Liver (tissue), 8 donors: ENCODE measurements at regions not wholly inside any gene's neighbourhood (a gene's known extent, or its start where the extent isn't known, plus 50 kb on each side); places are given as distances from the start of the nearest gene placed in this dataset.

Source experiments
- DNase-seq: peaks from one replicate; pipeline ENCODE4 v3.0.0-alpha.2; 2017; ENCODE audit warnings: low spot score
- H3K27ac ChIP-seq, 2 donors: one replicate each; pipeline ENCODE4 v1.7.0; 2013; ENCODE audit warnings: inconsistent platforms in 2 of 2, low read length in 2 of 2, control low read depth in 1 of 2, low read depth in 1 of 2, mild to moderate bottlenecking in 1 of 2
- H3K27me3 ChIP-seq, 4 donors: one replicate each; pipeline versions ENCODE4 v1.6.1 to v1.7.0; 2013; ENCODE audit warnings: low read length in 3 of 4, inconsistent platforms in 1 of 4, mild to moderate bottlenecking in 1 of 4, moderate library complexity in 1 of 4; ENCODE audit not compliant: control insufficient read depth in 4 of 4, insufficient read depth in 4 of 4
- H3K36me3 ChIP-seq, 4 donors: one replicate each; pipeline versions ENCODE4 v1.6.1 to v1.7.0; 2013; ENCODE audit warnings: low read length in 3 of 4, mild to moderate bottlenecking in 3 of 4, low read depth in 1 of 4, moderate library complexity in 1 of 4; ENCODE audit not compliant: control insufficient read depth in 4 of 4, insufficient read depth in 3 of 4
- H3K4me1 ChIP-seq, 4 donors: one replicate each; pipeline versions ENCODE4 v1.6.1 to v1.7.0; 2013; ENCODE audit warnings: low read length in 3 of 4, mild to moderate bottlenecking in 3 of 4, moderate library complexity in 1 of 4; ENCODE audit not compliant: control insufficient read depth in 4 of 4, insufficient read depth in 4 of 4
- H3K4me3 ChIP-seq, 3 donors: one replicate each; pipeline versions ENCODE4 v1.6.1 to v1.7.0; 2013; ENCODE audit warnings: low read length in 3 of 3, control low read depth in 1 of 3, low read depth in 1 of 3, mild to moderate bottlenecking in 1 of 3
- H3K9ac ChIP-seq, 2 donors: one replicate each; pipeline ENCODE4 v1.7.0; 2013; ENCODE audit warnings: low read length in 2 of 2, mild to moderate bottlenecking in 2 of 2, moderate library complexity in 2 of 2, control low read depth in 1 of 2, low read depth in 1 of 2
- H3K9me3 ChIP-seq, 4 donors: one replicate each; pipeline versions ENCODE4 v1.6.1 to v1.7.0; 2013; ENCODE audit warnings: low read length in 3 of 4; ENCODE audit not compliant: control insufficient read depth in 4 of 4
- EGR1 ChIP-seq, 2 donors: IDR thresholded peaks; 2 replicates each; pipeline ENCODE4 v1.6.1; 2016 to 2018; ENCODE audit warnings: antibody characterized with exemption in 2 of 2, low read depth in 2 of 2
- FOXA1 ChIP-seq: IDR thresholded peaks from 2 replicates; pipeline ENCODE4 v1.6.1; 2016; ENCODE audit warnings: antibody characterized with exemption
- FOXA2 ChIP-seq: IDR thresholded peaks from 2 replicates; pipeline ENCODE4 v1.6.1; 2016; ENCODE audit warnings: antibody characterized with exemption
- GABPA ChIP-seq, 2 donors: IDR thresholded peaks in 1 of 2; conservative IDR thresholded peaks in 1 of 2; 2 replicates each; pipeline ENCODE4 v1.6.1; 2016; ENCODE audit warnings: antibody characterized with exemption in 2 of 2, mild to moderate bottlenecking in 1 of 2, moderate library complexity in 1 of 2
- HNF4A ChIP-seq, 2 donors: conservative IDR thresholded peaks; 2 replicates each; pipeline ENCODE4 v1.6.1; 2016; ENCODE audit warnings: antibody characterized with exemption in 2 of 2, mild to moderate bottlenecking in 2 of 2
- HNF4G ChIP-seq: IDR thresholded peaks from 2 replicates; pipeline ENCODE4 v1.6.1; 2016; ENCODE audit warnings: antibody characterized with exemption
- JUND ChIP-seq, 2 donors: IDR thresholded peaks; 2 replicates each; pipeline ENCODE4 v1.6.1; 2016; ENCODE audit warnings: antibody characterized with exemption in 2 of 2
- NR2F2 ChIP-seq: IDR thresholded peaks from 2 replicates; pipeline ENCODE4 v1.6.1; 2016; ENCODE audit warnings: antibody characterized with exemption
- RAD21 ChIP-seq, 2 donors: IDR thresholded peaks; 2 replicates each; pipeline ENCODE4 v1.6.1; 2016; ENCODE audit warnings: antibody characterized with exemption in 2 of 2, mild to moderate bottlenecking in 2 of 2
- RXRA ChIP-seq, 2 donors: IDR thresholded peaks; 2 replicates each; pipeline ENCODE4 v1.6.1; 2017 to 2018; ENCODE audit warnings: antibody characterized with exemption in 2 of 2, mild to moderate bottlenecking in 1 of 2
- SP1 ChIP-seq: IDR thresholded peaks from 2 replicates; pipeline ENCODE4 v1.6.1; 2018; ENCODE audit warnings: antibody characterized with exemption, mild to moderate bottlenecking
- TAF1 ChIP-seq: conservative IDR thresholded peaks from 2 replicates; pipeline ENCODE4 v1.6.1; 2016; ENCODE audit warnings: antibody characterized with exemption, mild to moderate bottlenecking
- YY1 ChIP-seq: IDR thresholded peaks from 2 replicates; pipeline ENCODE4 v1.6.1; 2016; ENCODE audit warnings: antibody characterized with exemption, mild to moderate bottlenecking
- whole genome bisulfite sequencing: extraction: QIAGEN DNeasy Blood & Tissue Kit; methylation state at CpG from one replicate; pipeline ENCODE4 v1.1.7; 2013; 5-methylcytosine and 5-hydroxymethylcytosine counted together
- TF ChIP-seq, protein P1 (sequence below): IDR thresholded peaks from 2 replicates; pipeline ENCODE4 v1.6.1; 2016; ENCODE audit warnings: antibody characterized with exemption
- TF ChIP-seq, protein P2 (sequence below): IDR thresholded peaks from 2 replicates; pipeline ENCODE4 v1.6.1; 2016; ENCODE audit warnings: antibody characterized with exemption
- TF ChIP-seq, protein P3 (sequence below): fragments of 150-350 bp; IDR thresholded peaks from 2 replicates; pipeline ENCODE4 v1.5.1; 2017; ENCODE audit warnings: improper control_type of control experiment, low read depth, low read length; ENCODE audit not compliant: missing input control
- TF ChIP-seq, protein P4 (sequence below): IDR thresholded peaks from 2 replicates; pipeline ENCODE4 v1.6.1; 2016; ENCODE audit warnings: antibody characterized with exemption
- TF ChIP-seq, protein P5 (sequence below): IDR thresholded peaks from 2 replicates; pipeline ENCODE4 v1.6.1; 2016; ENCODE audit warnings: antibody characterized with exemption, mild to moderate bottlenecking
- donor health status: healthy.
- donor health status: healthy.
- donor health status: healthy.
- donor health status: healthy.
- donor health status: healthy.

DNA sequence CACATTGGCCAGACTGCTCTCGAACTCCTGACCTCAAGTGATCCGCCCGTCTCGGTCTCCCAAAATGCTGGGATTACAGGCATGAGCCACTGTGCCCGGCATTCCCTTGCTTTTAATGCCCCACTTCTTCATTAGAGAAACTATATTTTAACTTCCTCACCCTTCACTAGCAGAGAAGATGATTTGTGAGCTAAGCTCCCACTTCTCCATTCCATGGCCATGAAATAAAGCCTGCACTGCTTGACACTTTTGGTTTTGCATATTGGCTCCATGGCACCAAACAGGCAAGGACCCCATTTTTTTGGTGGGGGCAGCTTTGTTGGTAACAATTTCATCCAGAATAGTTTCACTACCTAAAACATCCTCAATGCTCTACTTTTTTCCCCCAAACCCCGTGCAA, 145.3 kb downstream of the TFAP2B start:
- no peaks in the 10 kb centered on the region for H3K9me3 ChIP-seq
- H3K27ac ChIP-seq: no peak overlapping the region
- no peaks in the 10 kb centered on the region for H3K36me3 ChIP-seq
- TF ChIP-seq, protein P1, sequence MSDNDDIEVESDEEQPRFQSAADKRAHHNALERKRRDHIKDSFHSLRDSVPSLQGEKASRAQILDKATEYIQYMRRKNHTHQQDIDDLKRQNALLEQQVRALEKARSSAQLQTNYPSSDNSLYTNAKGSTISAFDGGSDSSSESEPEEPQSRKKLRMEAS: no peak
- TF ChIP-seq, protein P2, sequence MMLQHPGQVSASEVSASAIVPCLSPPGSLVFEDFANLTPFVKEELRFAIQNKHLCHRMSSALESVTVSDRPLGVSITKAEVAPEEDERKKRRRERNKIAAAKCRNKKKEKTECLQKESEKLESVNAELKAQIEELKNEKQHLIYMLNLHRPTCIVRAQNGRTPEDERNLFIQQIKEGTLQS: no peak
- TF ChIP-seq RAD21 (IDR thresholded peaks at IDR 0.05): no peak
- TF ChIP-seq FOXA2: no peak
- no peak for TF ChIP-seq NR2F2
- no peak for TF ChIP-seq RXRA (IDR thresholded peaks at IDR 0.05)
- no peak for TF ChIP-seq EGR1 (IDR thresholded peaks at IDR 0.05; ENCODE audit: low read depth in 2 of 2)
- TF ChIP-seq TAF1: no peak
- TF ChIP-seq FOXA1: no peak
- TF ChIP-seq SP1: no peak
- no peak for TF ChIP-seq JUND (IDR thresholded peaks at IDR 0.05)
- TF ChIP-seq, protein P3, sequence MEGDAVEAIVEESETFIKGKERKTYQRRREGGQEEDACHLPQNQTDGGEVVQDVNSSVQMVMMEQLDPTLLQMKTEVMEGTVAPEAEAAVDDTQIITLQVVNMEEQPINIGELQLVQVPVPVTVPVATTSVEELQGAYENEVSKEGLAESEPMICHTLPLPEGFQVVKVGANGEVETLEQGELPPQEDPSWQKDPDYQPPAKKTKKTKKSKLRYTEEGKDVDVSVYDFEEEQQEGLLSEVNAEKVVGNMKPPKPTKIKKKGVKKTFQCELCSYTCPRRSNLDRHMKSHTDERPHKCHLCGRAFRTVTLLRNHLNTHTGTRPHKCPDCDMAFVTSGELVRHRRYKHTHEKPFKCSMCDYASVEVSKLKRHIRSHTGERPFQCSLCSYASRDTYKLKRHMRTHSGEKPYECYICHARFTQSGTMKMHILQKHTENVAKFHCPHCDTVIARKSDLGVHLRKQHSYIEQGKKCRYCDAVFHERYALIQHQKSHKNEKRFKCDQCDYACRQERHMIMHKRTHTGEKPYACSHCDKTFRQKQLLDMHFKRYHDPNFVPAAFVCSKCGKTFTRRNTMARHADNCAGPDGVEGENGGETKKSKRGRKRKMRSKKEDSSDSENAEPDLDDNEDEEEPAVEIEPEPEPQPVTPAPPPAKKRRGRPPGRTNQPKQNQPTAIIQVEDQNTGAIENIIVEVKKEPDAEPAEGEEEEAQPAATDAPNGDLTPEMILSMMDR: no peak
- no peak for TF ChIP-seq YY1
- TF ChIP-seq HNF4G: no peak
- no peak for TF ChIP-seq HNF4A (conservative IDR thresholded peaks at IDR 0.05)
- 88% methylated on average over 6 of the region's 6 CpGs for WGBS
- H3K4me3 ChIP-seq: no peak overlapping the region
- DNase-seq: no peak
- no peaks in the 10 kb centered on the region for H3K27me3 ChIP-seq
- H3K9ac ChIP-seq: no peak overlapping the region
- H3K4me1 ChIP-seq: no peaks in the 10 kb centered on the region

DNA sequence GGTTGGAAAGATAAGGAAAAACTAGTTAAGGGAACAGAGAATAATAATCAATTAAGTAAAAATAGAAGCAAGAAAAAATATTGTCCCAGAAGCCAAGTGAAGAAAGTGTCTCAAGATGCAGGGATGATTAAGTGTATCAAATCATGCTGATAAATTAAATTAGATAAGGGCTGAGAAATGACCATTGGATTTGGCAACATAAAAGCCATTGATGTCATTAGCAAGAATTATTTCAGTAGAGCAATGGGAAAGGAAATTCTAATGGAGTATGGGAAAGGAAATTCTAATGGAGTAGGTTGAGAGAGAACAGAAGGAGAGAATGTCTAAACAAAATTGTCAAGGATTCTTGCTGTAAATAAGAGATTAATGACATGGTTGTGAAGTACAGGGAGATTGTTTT, 146.8 kb downstream of the TFAP2B start:
- TF ChIP-seq, protein P4, sequence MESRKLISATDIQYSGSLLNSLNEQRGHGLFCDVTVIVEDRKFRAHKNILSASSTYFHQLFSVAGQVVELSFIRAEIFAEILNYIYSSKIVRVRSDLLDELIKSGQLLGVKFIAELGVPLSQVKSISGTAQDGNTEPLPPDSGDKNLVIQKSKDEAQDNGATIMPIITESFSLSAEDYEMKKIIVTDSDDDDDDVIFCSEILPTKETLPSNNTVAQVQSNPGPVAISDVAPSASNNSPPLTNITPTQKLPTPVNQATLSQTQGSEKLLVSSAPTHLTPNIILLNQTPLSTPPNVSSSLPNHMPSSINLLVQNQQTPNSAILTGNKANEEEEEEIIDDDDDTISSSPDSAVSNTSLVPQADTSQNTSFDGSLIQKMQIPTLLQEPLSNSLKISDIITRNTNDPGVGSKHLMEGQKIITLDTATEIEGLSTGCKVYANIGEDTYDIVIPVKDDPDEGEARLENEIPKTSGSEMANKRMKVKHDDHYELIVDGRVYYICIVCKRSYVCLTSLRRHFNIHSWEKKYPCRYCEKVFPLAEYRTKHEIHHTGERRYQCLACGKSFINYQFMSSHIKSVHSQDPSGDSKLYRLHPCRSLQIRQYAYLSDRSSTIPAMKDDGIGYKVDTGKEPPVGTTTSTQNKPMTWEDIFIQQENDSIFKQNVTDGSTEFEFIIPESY: no peak
- TF ChIP-seq GABPA (IDR thresholded peaks at IDR 0.05 in 1 of 2, conservative IDR thresholded peaks at IDR 0.05 in 1 of 2) (no peak), EGR1 (IDR thresholded peaks at IDR 0.05; ENCODE audit: low read depth in 2 of 2) (no peak), HNF4G (no peak), TAF1 (no peak), NR2F2 (no peak), FOXA1 (no peak)
- TF ChIP-seq, protein P3: no peak
- TF ChIP-seq, protein P5, sequence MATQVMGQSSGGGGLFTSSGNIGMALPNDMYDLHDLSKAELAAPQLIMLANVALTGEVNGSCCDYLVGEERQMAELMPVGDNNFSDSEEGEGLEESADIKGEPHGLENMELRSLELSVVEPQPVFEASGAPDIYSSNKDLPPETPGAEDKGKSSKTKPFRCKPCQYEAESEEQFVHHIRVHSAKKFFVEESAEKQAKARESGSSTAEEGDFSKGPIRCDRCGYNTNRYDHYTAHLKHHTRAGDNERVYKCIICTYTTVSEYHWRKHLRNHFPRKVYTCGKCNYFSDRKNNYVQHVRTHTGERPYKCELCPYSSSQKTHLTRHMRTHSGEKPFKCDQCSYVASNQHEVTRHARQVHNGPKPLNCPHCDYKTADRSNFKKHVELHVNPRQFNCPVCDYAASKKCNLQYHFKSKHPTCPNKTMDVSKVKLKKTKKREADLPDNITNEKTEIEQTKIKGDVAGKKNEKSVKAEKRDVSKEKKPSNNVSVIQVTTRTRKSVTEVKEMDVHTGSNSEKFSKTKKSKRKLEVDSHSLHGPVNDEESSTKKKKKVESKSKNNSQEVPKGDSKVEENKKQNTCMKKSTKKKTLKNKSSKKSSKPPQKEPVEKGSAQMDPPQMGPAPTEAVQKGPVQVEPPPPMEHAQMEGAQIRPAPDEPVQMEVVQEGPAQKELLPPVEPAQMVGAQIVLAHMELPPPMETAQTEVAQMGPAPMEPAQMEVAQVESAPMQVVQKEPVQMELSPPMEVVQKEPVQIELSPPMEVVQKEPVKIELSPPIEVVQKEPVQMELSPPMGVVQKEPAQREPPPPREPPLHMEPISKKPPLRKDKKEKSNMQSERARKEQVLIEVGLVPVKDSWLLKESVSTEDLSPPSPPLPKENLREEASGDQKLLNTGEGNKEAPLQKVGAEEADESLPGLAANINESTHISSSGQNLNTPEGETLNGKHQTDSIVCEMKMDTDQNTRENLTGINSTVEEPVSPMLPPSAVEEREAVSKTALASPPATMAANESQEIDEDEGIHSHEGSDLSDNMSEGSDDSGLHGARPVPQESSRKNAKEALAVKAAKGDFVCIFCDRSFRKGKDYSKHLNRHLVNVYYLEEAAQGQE: no peak
- TF ChIP-seq, protein P1: no peak
- H3K9ac ChIP-seq: no peak overlapping the region
- DNase-seq: no peak
- no peaks in the 10 kb centered on the region for H3K27me3 ChIP-seq
- H3K4me3 ChIP-seq: no peak overlapping the region
- H3K36me3 ChIP-seq: no peaks in the 10 kb centered on the region
- no peaks in the 10 kb centered on the region for H3K9me3 ChIP-seq
- H3K4me1 ChIP-seq: no peaks in the 10 kb centered on the region
- no peak overlapping the region for H3K27ac ChIP-seq
